H9 (cell line): ENCODE measurements at regions not wholly inside any gene's neighbourhood (a gene's known extent, or its start where the extent isn't known, plus 50 kb on each side); places are given as distances from the start of the nearest gene placed in this dataset.

Experiments
- DNase-seq: peaks from one replicate; pipeline ENCODE4 v3.0.0-alpha.2; 2017
- H2AFZ ChIP-seq: one replicate; pipeline ENCODE4 v1.6.1; 2013; ENCODE audit warnings: mild to moderate bottlenecking, low read length, control low read depth, moderate library complexity
- H2AK5ac ChIP-seq: 2 replicates; pipeline ENCODE4 v1.6.1; 2013; ENCODE audit warnings: low read length, control low read depth, mixed read lengths; ENCODE audit not compliant: insufficient read length
- H2BK120ac ChIP-seq: one replicate; pipeline ENCODE4 v1.6.1; 2013; ENCODE audit warnings: low read depth, mild to moderate bottlenecking, low read length, control low read depth, inconsistent platforms; ENCODE audit not compliant: poor library complexity, severe bottlenecking
- H2BK12ac ChIP-seq: 2 replicates; pipeline ENCODE4 v1.6.1; 2013; ENCODE audit warnings: low read length, control low read depth, mixed read lengths, low read depth; ENCODE audit not compliant: insufficient read length
- H2BK15ac ChIP-seq: 2 replicates; pipeline ENCODE4 v1.6.1; 2013; ENCODE audit warnings: low read depth, low read length, control low read depth
- H2BK20ac ChIP-seq: one replicate; pipeline ENCODE4 v1.6.1; 2013; ENCODE audit warnings: low read depth, mild to moderate bottlenecking, low read length, control low read depth, inconsistent platforms; ENCODE audit not compliant: poor library complexity, severe bottlenecking
- H2BK5ac ChIP-seq: 2 replicates; pipeline ENCODE4 v1.6.1; 2013; ENCODE audit warnings: low read length, control low read depth, mixed read lengths; ENCODE audit not compliant: insufficient read length
- H3K14ac ChIP-seq: 2 replicates; pipeline ENCODE4 v1.6.1; 2013; ENCODE audit warnings: low read length, control low read depth; ENCODE audit not compliant: insufficient read depth
- H3K18ac ChIP-seq: 2 replicates; pipeline ENCODE4 v1.6.1; 2013; ENCODE audit warnings: low read depth, mild to moderate bottlenecking, mixed read lengths, low read length, control low read depth; ENCODE audit not compliant: insufficient read length
- H3K23ac ChIP-seq: 2 replicates; pipeline ENCODE4 v1.6.1; 2013; ENCODE audit warnings: low read length, control low read depth, mixed read lengths, low read depth; ENCODE audit not compliant: insufficient read length
- H3K23me2 ChIP-seq: 2 replicates; pipeline ENCODE4 v1.6.1; 2013; ENCODE audit warnings: low read depth, mild to moderate bottlenecking, mixed read lengths, low read length, control low read depth; ENCODE audit not compliant: insufficient read length, poor library complexity, severe bottlenecking
- H3K27ac ChIP-seq: 2 replicates; pipeline ENCODE4 v1.5.1; 2013; ENCODE audit warnings: low read length, control low read depth, mixed read lengths, low read depth; ENCODE audit not compliant: insufficient read length
- H3K27me3 ChIP-seq: 2 replicates; pipeline ENCODE4 v1.6.1; 2013; ENCODE audit warnings: low read length, control low read depth, inconsistent platforms; ENCODE audit not compliant: insufficient read depth
- H3K4ac ChIP-seq: 2 replicates; pipeline ENCODE4 v1.6.1; 2013; ENCODE audit warnings: low read depth, mild to moderate bottlenecking, control low read depth, inconsistent platforms, low read length, moderate library complexity
- H3K4me1 ChIP-seq: 2 replicates; pipeline ENCODE4 v1.6.1; 2013; ENCODE audit warnings: low read length, control low read depth, inconsistent platforms; ENCODE audit not compliant: insufficient read depth
- H3K4me2 ChIP-seq: 2 replicates; pipeline ENCODE4 v1.6.1; 2013; ENCODE audit warnings: low read length, control low read depth, mixed read lengths; ENCODE audit not compliant: insufficient read length, insufficient read depth
- H3K56ac ChIP-seq: 2 replicates; pipeline ENCODE4 v1.6.1; 2013; ENCODE audit warnings: low read depth, mild to moderate bottlenecking, mixed read lengths, low read length, control low read depth; ENCODE audit not compliant: insufficient read length
- H3K79me1 ChIP-seq: 2 replicates; pipeline ENCODE4 v1.6.1; 2013; ENCODE audit warnings: low read depth, mild to moderate bottlenecking, moderate library complexity, low read length, control low read depth, inconsistent platforms; ENCODE audit not compliant: insufficient read depth, poor library complexity, severe bottlenecking
- H3K79me2 ChIP-seq: 2 replicates; pipeline ENCODE4 v1.6.1; 2013; ENCODE audit warnings: low read length, control low read depth, inconsistent platforms; ENCODE audit not compliant: insufficient read depth
- H3K9ac ChIP-seq: 2 replicates; pipeline ENCODE4 v1.6.1; 2013; ENCODE audit warnings: low read length, control low read depth, mixed read lengths; ENCODE audit not compliant: insufficient read length; ENCODE audit errors: extremely low read depth
- H3K9me3 ChIP-seq: one replicate; pipeline ENCODE4 v1.6.1; 2013; ENCODE audit warnings: low read depth, low read length, inconsistent platforms; ENCODE audit not compliant: control insufficient read depth
- H3T11ph ChIP-seq: one replicate; pipeline ENCODE4 v1.6.1; 2013; ENCODE audit warnings: mild to moderate bottlenecking, low read length, control low read depth, inconsistent platforms
- H4K20me1 ChIP-seq: one replicate; pipeline ENCODE4 v1.6.1; 2013; ENCODE audit not compliant: control insufficient read depth, insufficient read length, insufficient read depth
- H4K5ac ChIP-seq: 2 replicates; pipeline ENCODE4 v1.6.1; 2013; ENCODE audit warnings: low read depth, mild to moderate bottlenecking, mixed read lengths, low read length, control low read depth; ENCODE audit not compliant: insufficient read length
- H4K8ac ChIP-seq: replicated peaks from 2 replicates; pipeline ENCODE4 v1.6.1; 2013; ENCODE audit warnings: low read length, control low read depth, mixed read lengths, low read depth; ENCODE audit not compliant: insufficient read length
- H4K91ac ChIP-seq: 2 replicates; pipeline ENCODE4 v1.6.1; 2013; ENCODE audit warnings: low read depth, mild to moderate bottlenecking, moderate library complexity, mixed read lengths, low read length, control low read depth; ENCODE audit not compliant: insufficient read length
- H3K27ac Mint-ChIP-seq, 3 experiments: 2 replicates in 2 of 3; 3 replicates in 1 of 3; pipeline ENCODE4 v1.8.0; 2020 to 2021; ENCODE audit warnings: mixed read lengths in 3 of 3, mild to moderate bottlenecking in 1 of 3, moderate library complexity in 1 of 3
- H3K27me3 Mint-ChIP-seq: 2 replicates; pipeline ENCODE4 v1.8.0; 2021; ENCODE audit warnings: low read depth, mild to moderate bottlenecking, moderate library complexity, mixed read lengths
- H3K36me3 Mint-ChIP-seq, 3 experiments: 2 replicates in 2 of 3; 3 replicates in 1 of 3; pipeline ENCODE4 v1.8.0; 2020 to 2021; ENCODE audit warnings: low read depth in 3 of 3, mixed read lengths in 3 of 3; ENCODE audit not compliant: insufficient read depth in 1 of 3
- H3K4me1 Mint-ChIP-seq, 2 experiments: 2 replicates each; pipeline ENCODE4 v1.8.0; 2020; ENCODE audit warnings: mixed read lengths in 2 of 2
- H3K4me3 Mint-ChIP-seq, 2 experiments: 2 replicates in 1 of 2; 3 replicates in 1 of 2; pipeline ENCODE4 v1.8.0; 2020 to 2021; ENCODE audit warnings: mild to moderate bottlenecking in 2 of 2, mixed read lengths in 2 of 2, moderate library complexity in 1 of 2
- H3K9me3 Mint-ChIP-seq, 2 experiments: 2 replicates in 1 of 2; 3 replicates in 1 of 2; pipeline ENCODE4 v1.8.0; 2020; ENCODE audit warnings: mild to moderate bottlenecking in 2 of 2, mixed read lengths in 2 of 2, moderate library complexity in 1 of 2
- WGBS: extraction: QIAGEN DNeasy Blood & Tissue Kit; methylation state at CpG from one replicate; pipeline ENCODE4 v1.1.7; 2013; ENCODE audit warnings: missing lambda C conversion rate, low lambda C conversion rate, mixed read lengths; ENCODE audit not compliant: insufficient read length; ENCODE audit errors: extremely low coverage; 5-methylcytosine and 5-hydroxymethylcytosine counted together
- TF ChIP-seq, protein P1 (sequence below): fragments of 200-600 bp; sonication (generic); conservative IDR thresholded peaks from 3 replicates; pipeline ENCODE4 v1.8.0; 2021; ENCODE audit warnings: antibody characterized with exemption, mild to moderate bottlenecking

DNA sequence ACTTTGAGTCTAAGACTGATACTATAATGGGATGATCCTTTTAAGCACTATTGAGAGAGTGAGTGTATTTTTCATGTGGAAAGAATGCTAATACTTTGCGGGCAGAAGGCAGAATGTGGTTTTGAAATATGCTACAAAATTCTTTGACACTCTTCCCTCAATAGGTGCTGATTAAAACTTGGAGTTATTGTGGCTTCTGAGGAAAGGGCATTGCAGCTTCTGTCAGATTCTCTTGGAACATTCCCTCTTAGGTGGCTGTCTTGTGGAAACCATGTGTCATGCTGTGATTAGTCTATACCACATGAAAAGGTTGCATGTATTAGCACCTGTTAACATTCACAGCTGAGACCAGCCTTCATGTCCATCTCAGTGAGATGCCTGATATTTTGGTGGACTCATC lies 547.0 kb downstream of the STIM2 start:
- no peak overlapping the region for H2AK5ac ChIP-seq
- no peak for DNase-seq
- no peak overlapping the region for H3K27ac Mint-ChIP-seq
- no peak overlapping the region for H4K91ac ChIP-seq
- peaks cover 1 to 20% (median 7%) of the 10 kb centered on the region in 3 experiments; a peak in 4 of 7 replicates for H3K36me3 Mint-ChIP-seq
- no peak overlapping the region for H3K23ac ChIP-seq
- no peak overlapping the region for H2BK120ac ChIP-seq
- H4K5ac ChIP-seq = no peak overlapping the region
- H4K8ac ChIP-seq = no peak overlapping the region
- no peak overlapping the region for H2BK15ac ChIP-seq
- no peaks in the 10 kb centered on the region for H3K4me1 ChIP-seq
- peaks cover 18 to 26% of the 10 kb centered on the region in 2 experiments for H3K9me3 Mint-ChIP-seq
- peaks cover 6% of the 10 kb centered on the region for H3K9me3 ChIP-seq
- H3K79me1 ChIP-seq = no peaks in the 10 kb centered on the region
- no peak overlapping the region for H2BK20ac ChIP-seq
- no peak overlapping the region for H3T11ph ChIP-seq
- H3K56ac ChIP-seq = no peak overlapping the region
- H3K23me2 ChIP-seq = no peaks in the 10 kb centered on the region
- no peak overlapping the region for H3K27ac ChIP-seq
- H3K4me1 Mint-ChIP-seq = peaks cover 2 to 3% of the 10 kb centered on the region in 2 experiments; a peak in 2 of 4 replicates
- TF ChIP-seq, protein P1, sequence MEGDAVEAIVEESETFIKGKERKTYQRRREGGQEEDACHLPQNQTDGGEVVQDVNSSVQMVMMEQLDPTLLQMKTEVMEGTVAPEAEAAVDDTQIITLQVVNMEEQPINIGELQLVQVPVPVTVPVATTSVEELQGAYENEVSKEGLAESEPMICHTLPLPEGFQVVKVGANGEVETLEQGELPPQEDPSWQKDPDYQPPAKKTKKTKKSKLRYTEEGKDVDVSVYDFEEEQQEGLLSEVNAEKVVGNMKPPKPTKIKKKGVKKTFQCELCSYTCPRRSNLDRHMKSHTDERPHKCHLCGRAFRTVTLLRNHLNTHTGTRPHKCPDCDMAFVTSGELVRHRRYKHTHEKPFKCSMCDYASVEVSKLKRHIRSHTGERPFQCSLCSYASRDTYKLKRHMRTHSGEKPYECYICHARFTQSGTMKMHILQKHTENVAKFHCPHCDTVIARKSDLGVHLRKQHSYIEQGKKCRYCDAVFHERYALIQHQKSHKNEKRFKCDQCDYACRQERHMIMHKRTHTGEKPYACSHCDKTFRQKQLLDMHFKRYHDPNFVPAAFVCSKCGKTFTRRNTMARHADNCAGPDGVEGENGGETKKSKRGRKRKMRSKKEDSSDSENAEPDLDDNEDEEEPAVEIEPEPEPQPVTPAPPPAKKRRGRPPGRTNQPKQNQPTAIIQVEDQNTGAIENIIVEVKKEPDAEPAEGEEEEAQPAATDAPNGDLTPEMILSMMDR = no peak
- H3K14ac ChIP-seq = no peak overlapping the region
- H2AFZ ChIP-seq = no peak overlapping the region
- H3K4me3 Mint-ChIP-seq = no peak overlapping the region
- H4K20me1 ChIP-seq = no peaks in the 10 kb centered on the region
- H3K4ac ChIP-seq = no peak overlapping the region
- H3K4me2 ChIP-seq = no peak overlapping the region
- no peak overlapping the region for H3K9ac ChIP-seq
- H3K79me2 ChIP-seq = no peaks in the 10 kb centered on the region
- no peak overlapping the region for H3K18ac ChIP-seq
- no peaks in the 10 kb centered on the region for H3K27me3 ChIP-seq
- H2BK12ac ChIP-seq = no peak overlapping the region
- WGBS = no CpG with 5 or more reads among the region's 1 CpG
- no peaks in the 10 kb centered on the region for H3K27me3 Mint-ChIP-seq
- H2BK5ac ChIP-seq = no peak overlapping the region
